B cell (primary cell): ENCODE measurements at regions not wholly inside any gene's neighbourhood (a gene's known extent, or its start where the extent isn't known, plus 50 kb on each side); places are given as distances from the start of the nearest gene placed in this dataset.

ENCODE experiments used
- ATAC-seq: fragments of 200-7000 bp; cut with Tn5 transposase; one replicate; pipeline ENCODE4 v1.10.0; 2021; ENCODE audit warnings: low read depth, mild to moderate bottlenecking, moderate number of reproducible peaks, moderate library complexity
- CTCF ChIA-PET: fragments of 350-600 bp; sonication (Branson Sonifier 250); formaldehyde crosslinking; loops from one replicate; lab custom pipeline; 2021; ENCODE audit warnings: antibody characterized with exemption, inconsistent platforms; lab: Charles Lee
- POLR2A ChIA-PET: fragments of 350-600 bp; sonication (Branson Sonifier 250); formaldehyde crosslinking; loops from one replicate; lab custom pipeline; 2021; ENCODE audit warnings: antibody characterized with exemption; lab: Charles Lee
- DNase-seq: peaks from one replicate; pipeline ENCODE4 v3.0.0; 2013
- H2AFZ ChIP-seq: 2 replicates; pipeline ENCODE4 v1.6.1; 2012; ENCODE audit warnings: mild to moderate bottlenecking, low read depth, low read length; ENCODE audit not compliant: insufficient read depth, poor library complexity, severe bottlenecking
- H3K27ac ChIP-seq, 2 donors: 1 replicate in 1 of 2; 2 replicates in 1 of 2; pipeline ENCODE4 v1.5.1; 2012 to 2013; ENCODE audit warnings: low read length in 2 of 2, mild to moderate bottlenecking in 2 of 2, moderate library complexity in 1 of 2
- H3K27me3 ChIP-seq, 4 experiments: fragments of 200-600 bp in 1 of 4; sonication (generic) in 1 of 4; replicated peaks in 1 of 4; 1 replicate in 2 of 4; 2 replicates in 2 of 4; pipeline versions ENCODE4 v1.6.1 to v1.7.0; 2013 to 2016; ENCODE audit warnings: low read length in 3 of 4, mild to moderate bottlenecking in 2 of 4, mixed read lengths in 1 of 4, moderate library complexity in 1 of 4; ENCODE audit not compliant: insufficient read depth in 4 of 4, control insufficient read depth in 3 of 4; ENCODE audit errors: control extremely low read depth in 1 of 4
- H3K36me3 ChIP-seq, 2 experiments: replicated peaks in 1 of 2; 1 replicate in 1 of 2; 2 replicates in 1 of 2; pipeline versions ENCODE4 v1.6.1 to v1.7.1; 2013; ENCODE audit warnings: low read length in 1 of 2; ENCODE audit not compliant: insufficient read depth in 2 of 2, control insufficient read depth in 1 of 2; ENCODE audit errors: control extremely low read depth in 1 of 2, extremely low read depth in 1 of 2
- H3K4me1 ChIP-seq, 2 donors: fragments of 200-600 bp in 1 of 2; sonication (generic) in 1 of 2; 1 replicate in 1 of 2; 2 replicates in 1 of 2; pipeline versions ENCODE4 v1.5.1 to v1.6.1; 2013 to 2017; ENCODE audit warnings: low read length in 2 of 2; ENCODE audit not compliant: control insufficient read depth in 2 of 2, insufficient read depth in 2 of 2
- H3K4me2 ChIP-seq: replicated peaks from 2 replicates; pipeline ENCODE3; 2012; ENCODE audit warnings: mild to moderate bottlenecking, low read depth, low read length; ENCODE audit not compliant: poor library complexity, severe bottlenecking
- H3K4me3 ChIP-seq, 5 experiments: fragments of 200-600 bp in 1 of 5; sonication (generic) in 1 of 5; 1 replicate in 3 of 5; 2 replicates in 2 of 5; pipeline versions ENCODE4 v1.5.1 to v1.7.0; 2011 to 2016; ENCODE audit warnings: low read length in 4 of 5, mild to moderate bottlenecking in 4 of 5, low read depth in 2 of 5, control low read depth in 1 of 5, moderate library complexity in 1 of 5; ENCODE audit not compliant: insufficient read depth in 1 of 5; ENCODE audit errors: control extremely low read depth in 1 of 5, extremely low read depth in 1 of 5
- H3K79me2 ChIP-seq: fragments of 200-600 bp; sonication (generic); one replicate; pipeline ENCODE4 v1.6.0; 2016; ENCODE audit warnings: low read length; ENCODE audit not compliant: control insufficient read depth, insufficient read depth
- H3K9ac ChIP-seq: fragments of 200-600 bp; sonication (generic); 2 replicates; pipeline ENCODE4 v1.6.1; 2017; ENCODE audit warnings: mild to moderate bottlenecking, low read length, moderate library complexity
- H3K9me3 ChIP-seq, 3 donors: one replicate each; pipeline versions ENCODE4 v1.6.1 to v1.7.1; 2013; ENCODE audit warnings: low read length in 2 of 3; ENCODE audit not compliant: control insufficient read depth in 2 of 3, insufficient read depth in 1 of 3; ENCODE audit errors: control extremely low read depth in 1 of 3
- H4K20me1 ChIP-seq: 2 replicates; pipeline ENCODE4 v1.6.0; 2012; ENCODE audit warnings: mild to moderate bottlenecking, low read length; ENCODE audit not compliant: insufficient read depth, control insufficient read depth, poor library complexity, severe bottlenecking
- H3K27ac Mint-ChIP-seq: one replicate; pipeline ENCODE4 v1.8.0; 2021; ENCODE audit warnings: mixed read lengths
- H3K27me3 Mint-ChIP-seq: one replicate; pipeline ENCODE4 v1.8.0; 2021; ENCODE audit warnings: mixed read lengths
- H3K4me1 Mint-ChIP-seq: one replicate; pipeline ENCODE4 v1.8.0; 2021; ENCODE audit warnings: mixed read lengths
- H3K4me3 Mint-ChIP-seq: one replicate; pipeline ENCODE4 v1.8.0; 2021; ENCODE audit warnings: mixed read lengths
- H3K9me3 Mint-ChIP-seq: one replicate; pipeline ENCODE4 v1.8.0; 2022; ENCODE audit warnings: mixed read lengths; ENCODE audit not compliant: insufficient read depth
- EZH2 ChIP-seq: IDR thresholded peaks from 2 replicates; pipeline ENCODE4 v1.6.1; 2012; ENCODE audit warnings: borderline replicate concordance, low read depth, mild to moderate bottlenecking, moderate library complexity, low read length; ENCODE audit not compliant: insufficient read depth, poor library complexity, severe bottlenecking
- WGBS: methylation state at CpG from one replicate; pipeline ENCODE4 v1.1.5; 2013; ENCODE audit warnings: missing lambda C conversion rate; ENCODE audit not compliant: insufficient coverage; 5-methylcytosine and 5-hydroxymethylcytosine counted together
- intact Hi-C: fragments of 100-400 bp; cut with micrococcal nuclease; formaldehyde crosslinking; loops from one replicate; pipeline ENCODE4 v1.10.0; 2022
- TF ChIP-seq, protein P1 (sequence below): fragments of 200-600 bp; IDR thresholded peaks from one replicate; pipeline ENCODE4 v1.8.0; 2022; ENCODE audit warnings: antibody characterized with exemption, mild to moderate bottlenecking

DNA sequence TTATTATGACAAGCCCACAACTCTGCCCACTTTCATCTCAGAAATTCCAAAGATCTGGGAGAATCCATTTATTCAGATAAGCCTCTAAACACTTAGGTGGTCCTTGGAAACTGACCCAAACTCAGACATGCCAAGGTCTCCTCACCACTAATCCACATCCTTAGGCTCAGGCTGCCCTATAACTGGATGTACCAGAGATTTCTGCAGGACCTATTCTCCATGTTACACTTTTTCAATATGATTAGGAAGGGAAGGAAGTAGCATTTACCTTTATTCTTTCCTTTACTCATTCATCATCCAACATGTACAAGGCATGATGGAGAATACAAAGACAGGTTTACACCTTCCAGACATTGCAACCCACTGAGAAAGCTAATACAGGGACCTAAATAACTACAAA, 145.9 kb upstream of the BMP4 start:
- Histone ChIP-seq H3K36me3 (no peaks in the 10 kb centered on the region), H3K9me3 (peaks cover 0 to 1% (median 0%) of the 10 kb centered on the region in 3 donors), H3K4me2 (no peak overlapping the region), H3K4me3 (no peak overlapping the region), H3K4me1 (no peaks in the 10 kb centered on the region), H3K79me2 (no peaks in the 10 kb centered on the region), H2AFZ (no peak overlapping the region), H3K9ac (no peak overlapping the region), H3K27me3 (no peaks in the 10 kb centered on the region), H3K27ac (no peak overlapping the region), H4K20me1 (no peaks in the 10 kb centered on the region)
- no peak for TF ChIP-seq EZH2
- TF ChIP-seq, protein P1, sequence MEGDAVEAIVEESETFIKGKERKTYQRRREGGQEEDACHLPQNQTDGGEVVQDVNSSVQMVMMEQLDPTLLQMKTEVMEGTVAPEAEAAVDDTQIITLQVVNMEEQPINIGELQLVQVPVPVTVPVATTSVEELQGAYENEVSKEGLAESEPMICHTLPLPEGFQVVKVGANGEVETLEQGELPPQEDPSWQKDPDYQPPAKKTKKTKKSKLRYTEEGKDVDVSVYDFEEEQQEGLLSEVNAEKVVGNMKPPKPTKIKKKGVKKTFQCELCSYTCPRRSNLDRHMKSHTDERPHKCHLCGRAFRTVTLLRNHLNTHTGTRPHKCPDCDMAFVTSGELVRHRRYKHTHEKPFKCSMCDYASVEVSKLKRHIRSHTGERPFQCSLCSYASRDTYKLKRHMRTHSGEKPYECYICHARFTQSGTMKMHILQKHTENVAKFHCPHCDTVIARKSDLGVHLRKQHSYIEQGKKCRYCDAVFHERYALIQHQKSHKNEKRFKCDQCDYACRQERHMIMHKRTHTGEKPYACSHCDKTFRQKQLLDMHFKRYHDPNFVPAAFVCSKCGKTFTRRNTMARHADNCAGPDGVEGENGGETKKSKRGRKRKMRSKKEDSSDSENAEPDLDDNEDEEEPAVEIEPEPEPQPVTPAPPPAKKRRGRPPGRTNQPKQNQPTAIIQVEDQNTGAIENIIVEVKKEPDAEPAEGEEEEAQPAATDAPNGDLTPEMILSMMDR, result no peak
- Mint-ChIP-seq H3K27ac (no peak overlapping the region), H3K27me3 (peaks cover 5% of the 10 kb centered on the region), H3K9me3 (no peaks in the 10 kb centered on the region), H3K4me1 (no peaks in the 10 kb centered on the region), H3K4me3 (no peak overlapping the region)
- intact Hi-C loops, result no loop called here
- POLR2A ChIA-PET, result no interaction called here
- no peak for DNase-seq
- ATAC-seq, result no peak
- CTCF ChIA-PET, result no interaction called here

DNA sequence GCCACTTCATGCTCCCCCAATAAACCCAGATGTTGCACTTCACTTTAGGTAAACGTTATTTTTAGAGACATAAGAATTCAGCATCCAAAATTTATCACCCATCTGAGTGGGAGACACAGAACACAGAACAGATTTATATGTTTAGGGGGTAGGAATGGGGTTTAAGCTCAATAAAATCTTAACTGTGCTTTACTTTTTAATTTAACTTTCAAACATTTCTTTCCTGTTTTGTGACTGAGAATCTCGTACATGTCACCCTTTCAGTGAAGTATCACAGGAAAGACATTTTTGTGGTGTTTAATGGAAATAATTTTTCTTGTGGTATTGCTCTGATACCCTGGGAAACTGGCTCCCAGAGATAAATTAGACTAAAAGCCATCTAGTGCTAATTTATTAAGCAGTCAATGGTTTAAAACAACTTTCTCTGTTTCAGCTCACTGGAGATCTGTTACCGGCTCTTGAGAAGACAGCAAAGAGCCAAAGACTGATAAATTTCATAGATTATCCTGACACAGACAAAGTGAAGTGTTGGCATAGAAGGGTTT, 148.0 kb upstream of the BMP4 start:
- no peaks in the 10 kb centered on the region for H3K36me3 ChIP-seq
- no peak for TF ChIP-seq EZH2
- TF ChIP-seq, protein P1, result no peak
- no CpG with 5 or more reads among the region's 3 CpGs for WGBS
- H3K9me3 ChIP-seq, result peaks cover 0 to 1% (median 0%) of the 10 kb centered on the region in 3 donors
- Mint-ChIP-seq H3K27me3 (peaks cover 5% of the 10 kb centered on the region), H3K4me3 (no peak overlapping the region), H3K9me3 (no peaks in the 10 kb centered on the region), H3K27ac (no peak overlapping the region), H3K4me1 (no peaks in the 10 kb centered on the region)
- no peaks in the 10 kb centered on the region for H3K27me3 ChIP-seq
- no peak overlapping the region for H3K4me3 ChIP-seq
- H3K9ac ChIP-seq, result no peak overlapping the region
- no peak overlapping the region for H2AFZ ChIP-seq
- intact Hi-C loops, result no loop called here
- no peak for ATAC-seq
- no peak overlapping the region for H3K27ac ChIP-seq
- no peaks in the 10 kb centered on the region for H4K20me1 ChIP-seq
- no peak overlapping the region for H3K4me2 ChIP-seq
- no peaks in the 10 kb centered on the region for H3K4me1 ChIP-seq
- H3K79me2 ChIP-seq, result no peaks in the 10 kb centered on the region
- ChIA-PET POLR2A (no interaction called here), CTCF (no interaction called here)
- no peak for DNase-seq
